Trophoblast cell (in vitro differentiated cells and primary cell): ENCODE measurements at regions not wholly inside any gene's neighbourhood (a gene's known extent, or its start where the extent isn't known, plus 50 kb on each side); places are given as distances from the start of the nearest gene placed in this dataset.
A peak's percentile ranks its signal among the peaks of the same experiment; 100 is the strongest.

Source experiments
- DNase-seq, 2 donors: peaks; one replicate each; pipeline ENCODE4 v3.0.0-alpha.2; 2016
- H2AFZ ChIP-seq: 2 replicates; pipeline ENCODE4 v1.6.1; 2013; ENCODE audit warnings: low read length, moderate library complexity, mild to moderate bottlenecking; ENCODE audit not compliant: insufficient read depth, poor library complexity
- H2AK5ac ChIP-seq: 2 replicates; pipeline ENCODE4 v1.6.1; 2013; ENCODE audit warnings: mild to moderate bottlenecking, low read length
- H2BK120ac ChIP-seq: 2 replicates; pipeline ENCODE4 v1.6.1; 2013; ENCODE audit warnings: low read length, mild to moderate bottlenecking, moderate library complexity; ENCODE audit not compliant: insufficient read depth, poor library complexity
- H2BK12ac ChIP-seq: 2 replicates; pipeline ENCODE4 v1.6.1; 2013; ENCODE audit warnings: mild to moderate bottlenecking, low read length, moderate library complexity
- H2BK5ac ChIP-seq: 2 replicates; pipeline ENCODE4 v1.6.1; 2013; ENCODE audit warnings: low read length, low read depth, moderate library complexity, mild to moderate bottlenecking; ENCODE audit not compliant: poor library complexity
- H3K14ac ChIP-seq: 2 replicates; pipeline ENCODE4 v1.6.1; 2013; ENCODE audit warnings: mild to moderate bottlenecking, low read length
- H3K18ac ChIP-seq: 2 replicates; pipeline ENCODE4 v1.6.1; 2013; ENCODE audit warnings: mild to moderate bottlenecking, low read length
- H3K23ac ChIP-seq: 2 replicates; pipeline ENCODE4 v1.6.1; 2013; ENCODE audit warnings: low read length
- H3K27ac ChIP-seq: 2 replicates; pipeline ENCODE4 v1.5.1; 2013; ENCODE audit warnings: low read depth, mild to moderate bottlenecking, inconsistent platforms, low read length, moderate library complexity
- H3K27me3 ChIP-seq: 2 replicates; pipeline ENCODE4 v1.6.1; 2013; ENCODE audit warnings: inconsistent platforms, mild to moderate bottlenecking, low read length, moderate library complexity; ENCODE audit not compliant: insufficient read depth
- H3K36me3 ChIP-seq, 2 experiments: 1 replicate in 1 of 2; 2 replicates in 1 of 2; pipeline ENCODE4 v1.6.1; 2013; ENCODE audit warnings: low read length in 2 of 2, mild to moderate bottlenecking in 2 of 2, moderate library complexity in 1 of 2; ENCODE audit not compliant: insufficient read depth in 2 of 2, control insufficient read depth in 1 of 2
- H3K4ac ChIP-seq: 2 replicates; pipeline ENCODE4 v1.6.1; 2013; ENCODE audit warnings: low read depth, mild to moderate bottlenecking, low read length, moderate library complexity
- H3K4me1 ChIP-seq, 2 experiments: 1 replicate in 1 of 2; 2 replicates in 1 of 2; pipeline ENCODE4 v1.6.1; 2013; ENCODE audit warnings: low read length in 2 of 2, mild to moderate bottlenecking in 2 of 2, moderate library complexity in 1 of 2; ENCODE audit not compliant: insufficient read depth in 2 of 2, control insufficient read depth in 1 of 2
- H3K4me2 ChIP-seq: 2 replicates; pipeline ENCODE4 v1.6.1; 2013; ENCODE audit warnings: inconsistent platforms, mild to moderate bottlenecking, low read length, moderate library complexity
- H3K4me3 ChIP-seq: 2 replicates; pipeline ENCODE4 v1.5.1; 2013; ENCODE audit warnings: mild to moderate bottlenecking, low read depth, low read length, inconsistent platforms
- H3K79me1 ChIP-seq: one replicate; pipeline ENCODE4 v1.6.1; 2013; ENCODE audit warnings: low read length
- H3K79me2 ChIP-seq: 2 replicates; pipeline ENCODE4 v1.6.1; 2013; ENCODE audit warnings: low read length, mild to moderate bottlenecking; ENCODE audit not compliant: control insufficient read depth, insufficient read depth, poor library complexity
- H3K9ac ChIP-seq: 2 replicates; pipeline ENCODE4 v1.6.1; 2013; ENCODE audit warnings: mild to moderate bottlenecking, low read length
- H3K9me3 ChIP-seq: 2 replicates; pipeline ENCODE4 v1.6.1; 2013; ENCODE audit warnings: low read depth, mild to moderate bottlenecking, control low read depth, inconsistent platforms, low read length; ENCODE audit not compliant: insufficient read depth
- H4K12ac ChIP-seq: 2 replicates; pipeline ENCODE4 v1.6.1; 2013; ENCODE audit warnings: low read depth, mild to moderate bottlenecking, low read length, moderate library complexity
- H4K8ac ChIP-seq: 2 replicates; pipeline ENCODE4 v1.6.1; 2013; ENCODE audit warnings: low read depth, mild to moderate bottlenecking, low read length, moderate library complexity
- H4K91ac ChIP-seq: one replicate; pipeline ENCODE4 v1.6.1; 2013; ENCODE audit warnings: low read depth, mild to moderate bottlenecking, low read length, moderate library complexity
- WGBS: extraction: QIAGEN DNeasy Blood & Tissue Kit; methylation state at CpG from one replicate; pipeline ENCODE4 v1.1.7; 2013; ENCODE audit warnings: missing lambda C conversion rate; ENCODE audit not compliant: insufficient read length, insufficient coverage; ENCODE audit errors: extremely low coverage; 5-methylcytosine and 5-hydroxymethylcytosine counted together

- Histone ChIP-seq H3K79me1 (no peaks in the 10 kb centered on the region), H3K4ac (no peak overlapping the region), H3K4me2 (no peak overlapping the region), H4K8ac (no peak overlapping the region), H4K91ac (no peak overlapping the region), H3K36me3 (no peaks in the 10 kb centered on the region), H2BK12ac (no peak overlapping the region), H3K18ac (no peak overlapping the region), H4K12ac (no peak overlapping the region), H3K79me2 (no peaks in the 10 kb centered on the region), H3K23ac (no peak overlapping the region), H3K27ac (no peak overlapping the region), H3K9me3 (peaks cover 2% of the 10 kb centered on the region), H2BK5ac (no peak overlapping the region), H3K9ac (no peak overlapping the region), H3K4me1 (peaks cover 0 to 3% of the 10 kb centered on the region in 2 experiments), H3K27me3 (no peaks in the 10 kb centered on the region), H3K4me3 (no peak overlapping the region), H3K14ac (no peak overlapping the region), H2BK120ac (no peak overlapping the region), H2AK5ac (no peak overlapping the region), H2AFZ (no peak overlapping the region)
- WGBS = no CpG with 5 or more reads among the region's 3 CpGs
- no peak for DNase-seq
Observed at GRCh38 chr2:106306387-106306786, 112.3 kb upstream of the UXS1 start.

DNA sequence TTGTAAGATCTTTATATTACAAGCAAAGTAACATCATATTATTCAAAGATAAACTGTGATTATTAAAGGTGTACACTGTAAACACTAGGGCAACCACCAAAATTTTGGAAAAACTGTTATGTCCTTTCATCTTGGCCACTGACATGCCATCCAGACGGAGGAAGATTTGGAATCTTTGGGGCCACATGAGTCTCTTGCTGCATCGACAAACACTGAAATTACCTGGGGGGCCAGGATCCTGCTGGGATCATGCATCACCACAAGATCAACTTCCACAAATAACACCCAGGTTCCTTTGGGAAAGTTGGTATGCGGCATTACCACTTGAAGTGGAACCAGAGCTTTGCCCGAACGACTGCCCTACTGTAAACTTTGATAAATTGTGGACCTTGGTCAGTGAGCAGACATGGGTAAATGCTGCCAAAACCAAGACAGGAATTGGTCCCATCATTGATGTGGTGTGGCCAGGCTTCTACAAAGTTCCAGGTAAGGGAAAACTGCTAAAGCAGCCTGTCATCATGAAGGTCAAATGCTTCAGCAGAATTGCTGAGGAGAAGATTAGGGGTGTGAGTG lies 110.6 kb upstream of the UXS1 start:
- no peak overlapping the region for H2AK5ac ChIP-seq
- H4K12ac ChIP-seq = no peak overlapping the region
- H4K91ac ChIP-seq = no peak overlapping the region
- H3K18ac ChIP-seq = no peak overlapping the region
- no CpG with 5 or more reads among the region's 5 CpGs for WGBS
- no peak overlapping the region for H3K4ac ChIP-seq
- H3K4me1 ChIP-seq = peaks cover 0 to under 1% of the 10 kb centered on the region in 2 experiments
- no peak for DNase-seq
- no peak overlapping the region for H3K9ac ChIP-seq
- peaks cover 2% of the 10 kb centered on the region for H3K9me3 ChIP-seq
- no peak overlapping the region for H2BK120ac ChIP-seq
- no peaks in the 10 kb centered on the region for H3K79me1 ChIP-seq
- H2AFZ ChIP-seq = no peak overlapping the region
- H3K4me2 ChIP-seq = no peak overlapping the region
- no peak overlapping the region for H2BK5ac ChIP-seq
- no peak overlapping the region for H3K27ac ChIP-seq
- H3K36me3 ChIP-seq = no peaks in the 10 kb centered on the region
- no peak overlapping the region for H3K23ac ChIP-seq
- H3K27me3 ChIP-seq = no peaks in the 10 kb centered on the region
- H3K14ac ChIP-seq = no peak overlapping the region
- no peak overlapping the region for H4K8ac ChIP-seq
- H3K4me3 ChIP-seq = no peak overlapping the region
- H3K79me2 ChIP-seq = no peaks in the 10 kb centered on the region
- no peak overlapping the region for H2BK12ac ChIP-seq

- Histone ChIP-seq H2BK120ac (no peak overlapping the region), H3K9me3 (peaks cover 2% of the 10 kb centered on the region)
- no CpG with 5 or more reads among the region's 2 CpGs for WGBS
Observed at GRCh38 chr2:106299696-106300095, 105.6 kb upstream of the UXS1 start.

GRCh38 chr2:106296182-106296815 lies 102.2 kb upstream of the UXS1 start:
- no peaks in the 10 kb centered on the region for H3K9me3 ChIP-seq
- no peak overlapping the region for H3K23ac ChIP-seq
- no peak overlapping the region for H2BK5ac ChIP-seq
- H2AFZ ChIP-seq = no peak overlapping the region
- no peak for DNase-seq
- no peak overlapping the region for H4K91ac ChIP-seq
- H3K9ac ChIP-seq = no peak overlapping the region
- no peaks in the 10 kb centered on the region for H3K36me3 ChIP-seq
- no peak overlapping the region for H3K14ac ChIP-seq
- H3K18ac ChIP-seq = no peak overlapping the region
- no peaks in the 10 kb centered on the region for H3K79me1 ChIP-seq
- no peak overlapping the region for H2BK12ac ChIP-seq
- H3K79me2 ChIP-seq = no peaks in the 10 kb centered on the region
- H2BK120ac ChIP-seq = no peak overlapping the region
- no peak overlapping the region for H3K4me3 ChIP-seq
- H3K4ac ChIP-seq = no peak overlapping the region
- H3K4me1 ChIP-seq = peaks cover 0 to 5% of the 10 kb centered on the region in 2 experiments
- no peak overlapping the region for H3K27ac ChIP-seq
- no peak overlapping the region for H2AK5ac ChIP-seq
- H3K4me2 ChIP-seq = no peak overlapping the region
- H4K12ac ChIP-seq = no peak overlapping the region
- H4K8ac ChIP-seq = no peak overlapping the region
- 100% methylated on average over 1 of the region's 8 CpGs for WGBS
- no peaks in the 10 kb centered on the region for H3K27me3 ChIP-seq

More at GRCh38 chr2:106299696-106300095, 105.6 kb upstream of the UXS1 start:
- Histone ChIP-seq H3K4me3 (peak overlapping the region; percentile 28), H3K36me3 (no peaks in the 10 kb centered on the region), H4K91ac (no peak overlapping the region), H3K79me2 (no peaks in the 10 kb centered on the region), H3K79me1 (no peaks in the 10 kb centered on the region), H3K4me2 (no peak overlapping the region), H3K18ac (no peak overlapping the region), H3K4me1 (peaks cover 0 to 5% of the 10 kb centered on the region in 2 experiments), H2AFZ (no peak overlapping the region), H3K4ac (no peak overlapping the region), H3K27me3 (no peaks in the 10 kb centered on the region), H4K8ac (no peak overlapping the region), H2BK12ac (no peak overlapping the region), H3K23ac (no peak overlapping the region), H2BK5ac (no peak overlapping the region), H3K14ac (no peak overlapping the region), H2AK5ac (no peak overlapping the region), H3K27ac (no peak overlapping the region), H4K12ac (no peak overlapping the region), H3K9ac (no peak overlapping the region)
- DNase-seq = no peak
